Keratinocyte (primary cell): ENCODE measurements at regions not wholly inside any gene's neighbourhood (a gene's known extent, or its start where the extent isn't known, plus 50 kb on each side); places are given as distances from the start of the nearest gene placed in this dataset.

Experiments used
- DNase-seq: peaks from one replicate; pipeline ENCODE4 v3.0.0-alpha.2; 2011; ENCODE audit warnings: low read depth, missing footprints, low spot score
- FAIRE-seq: peaks from 2 replicates; lab custom pipeline; 2011; peaks lifted over from hg19 to GRCh38; lab: Jason Lieb, UNC
- H2AFZ ChIP-seq: 2 replicates; pipeline ENCODE4 v1.6.0; 2012; ENCODE audit warnings: low read length, control low read depth, inconsistent platforms; ENCODE audit not compliant: control insufficient read depth
- H3K27ac ChIP-seq: 2 replicates; pipeline ENCODE4 v1.5.1; 2011; ENCODE audit warnings: low read length; ENCODE audit not compliant: control insufficient read depth, insufficient read depth
- H3K27me3 ChIP-seq: 3 replicates; pipeline ENCODE4 v1.6.0; 2011; ENCODE audit warnings: low read length; ENCODE audit not compliant: control insufficient read depth, insufficient read depth; ENCODE audit errors: extremely low read depth
- H3K36me3 ChIP-seq, 2 experiments: 2 replicates in 1 of 2; 3 replicates in 1 of 2; pipeline ENCODE4 v1.5.1; 2011; ENCODE audit warnings: low read length in 2 of 2, mild to moderate bottlenecking in 1 of 2; ENCODE audit not compliant: control insufficient read depth in 2 of 2, insufficient read depth in 2 of 2; ENCODE audit errors: extremely low read depth in 1 of 2
- H3K4me1 ChIP-seq: 3 replicates; pipeline ENCODE4 v1.5.1; 2011; ENCODE audit warnings: low read length; ENCODE audit not compliant: control insufficient read depth, insufficient read depth; ENCODE audit errors: extremely low read depth
- H3K4me2 ChIP-seq: 3 replicates; pipeline ENCODE4 v1.6.0; 2011; ENCODE audit warnings: low read depth, low read length; ENCODE audit not compliant: control insufficient read depth, insufficient read depth; ENCODE audit errors: extremely low read depth
- H3K4me3 ChIP-seq, 3 experiments: fragments of 200-600 bp in 1 of 3; sonication (generic) in 1 of 3; 2 replicates in 2 of 3; 3 replicates in 1 of 3; pipeline ENCODE4 v1.5.1; 2011 to 2016; ENCODE audit warnings: low read length in 3 of 3, mild to moderate bottlenecking in 3 of 3, control low read depth in 2 of 3, inconsistent platforms in 1 of 3, low read depth in 1 of 3, mixed read lengths in 1 of 3, mixed run types in 1 of 3, moderate library complexity in 1 of 3; ENCODE audit not compliant: control insufficient read depth in 2 of 3, insufficient read depth in 2 of 3; ENCODE audit errors: extremely low read depth in 1 of 3
- H3K79me2 ChIP-seq: 2 replicates; pipeline ENCODE4 v1.6.0; 2012; ENCODE audit warnings: low read length; ENCODE audit not compliant: control insufficient read depth, insufficient read depth
- H3K9ac ChIP-seq: 3 replicates; pipeline ENCODE4 v1.6.0; 2011; ENCODE audit warnings: low read length; ENCODE audit not compliant: control insufficient read depth, insufficient read depth; ENCODE audit errors: extremely low read depth
- H3K9me1 ChIP-seq: 3 replicates; pipeline ENCODE4 v1.6.0; 2011; ENCODE audit warnings: low read length; ENCODE audit not compliant: control insufficient read depth, insufficient read depth; ENCODE audit errors: extremely low read depth
- H3K9me3 ChIP-seq: 2 replicates; pipeline ENCODE4 v1.5.1; 2012; ENCODE audit warnings: low read depth, low read length; ENCODE audit not compliant: control insufficient read depth
- H4K20me1 ChIP-seq: 3 replicates; pipeline ENCODE4 v1.6.0; 2011; ENCODE audit warnings: low read length; ENCODE audit not compliant: control insufficient read depth, insufficient read depth; ENCODE audit errors: extremely low read depth
- CTCF ChIP-seq, 3 experiments: IDR thresholded peaks in 1 of 3; conservative IDR thresholded peaks in 1 of 3; optimal IDR thresholded peaks in 1 of 3; 2 replicates in 2 of 3; 3 replicates in 1 of 3; pipeline versions ENCODE3 to v1.5.1; 2011; ENCODE audit warnings: low read length in 3 of 3, mild to moderate bottlenecking in 3 of 3, moderate library complexity in 2 of 3, control low read depth in 1 of 3, inconsistent platforms in 1 of 3; ENCODE audit not compliant: insufficient read depth in 2 of 3; ENCODE audit errors: extremely low read depth in 1 of 3
- EZH2 ChIP-seq: IDR thresholded peaks from one replicate; pipeline ENCODE4 v1.6.1; 2012; ENCODE audit warnings: inconsistent platforms, mild to moderate bottlenecking, low read length, moderate library complexity
- dilution Hi-C: fragments of 300-500 bp; cut with MboI; formaldehyde crosslinking; loops from one replicate; pipeline ENCODE4 v1.7.0; 2020; ENCODE audit warnings: low sequenced_read_pairs; ENCODE audit not compliant: extremely low pct_ligation_motif_present

- Histone ChIP-seq H3K4me3 (no peak overlapping the region), H3K27ac (no peak overlapping the region), H3K9ac (no peak overlapping the region), H3K9me3 (no peaks in the 10 kb centered on the region), H3K79me2 (no peaks in the 10 kb centered on the region), H2AFZ (no peak overlapping the region), H4K20me1 (no peaks in the 10 kb centered on the region), H3K4me1 (no peaks in the 10 kb centered on the region), H3K4me2 (no peak overlapping the region), H3K9me1 (no peaks in the 10 kb centered on the region), H3K27me3 (no peaks in the 10 kb centered on the region), H3K36me3 (no peaks in the 10 kb centered on the region)
- no peak for DNase-seq
- dilution Hi-C loops = loop anchor here (5.0 kb wide), 1 partner anchor 52 kb away; no protein-coding TSS in a partner anchor
- TF ChIP-seq CTCF (optimal IDR thresholded peaks at IDR 0.05 in 1 of 3, IDR thresholded peaks at IDR 0.05 in 1 of 3, conservative IDR thresholded peaks at IDR 0.05 in 1 of 3; ENCODE audit: extremely low read depth in 1 of 3, insufficient read depth in 2 of 3, low read length in 3 of 3) (no peak), EZH2 (no peak)
- FAIRE-seq = no peak
Observed at GRCh38 chr2:125959047-125959446, 696.9 kb upstream of the GYPC start.

GRCh38 chr2:125961739-125962138 is 694.2 kb upstream of the GYPC start:
- Histone ChIP-seq H3K79me2 (no peaks in the 10 kb centered on the region), H3K27me3 (no peaks in the 10 kb centered on the region), H3K9me3 (no peaks in the 10 kb centered on the region), H3K9ac (no peak overlapping the region), H3K9me1 (no peaks in the 10 kb centered on the region), H4K20me1 (no peaks in the 10 kb centered on the region), H3K27ac (no peak overlapping the region), H3K4me1 (no peaks in the 10 kb centered on the region), H3K36me3 (no peaks in the 10 kb centered on the region), H3K4me3 (no peak overlapping the region), H2AFZ (no peak overlapping the region), H3K4me2 (no peak overlapping the region)
- DNase-seq (no peak), FAIRE-seq (no peak)
- dilution Hi-C loops = no loop called here
- no peak for TF ChIP-seq EZH2
- no peak for TF ChIP-seq CTCF (optimal IDR thresholded peaks at IDR 0.05 in 1 of 3, IDR thresholded peaks at IDR 0.05 in 1 of 3, conservative IDR thresholded peaks at IDR 0.05 in 1 of 3; ENCODE audit: extremely low read depth in 1 of 3, insufficient read depth in 2 of 3, low read length in 3 of 3)
